Panc1 (cell line): ENCODE measurements at regions not wholly inside any gene's neighbourhood (a gene's known extent, or its start where the extent isn't known, plus 50 kb on each side); places are given as distances from the start of the nearest gene placed in this dataset.

Source experiments
- ATAC-seq: fragments of 200-7000 bp; cut with Tn5 transposase; 2 replicates; pipeline ENCODE4 v1.9.1; 2020; ENCODE audit warnings: mild to moderate bottlenecking, moderate library complexity
- BruUV-seq: library from RNA; stranded (reverse); fragments of 400-500 nt; replicated peaks from 2 replicates; lab custom pipeline; 2021; lab: Mats Ljungman, UMichigan
- CTCF ChIA-PET: fragments of 300-600 bp; sonication (Branson Sonifier 250); formaldehyde crosslinking; loops from one replicate; lab custom pipeline; 2022; ENCODE audit warnings: antibody characterized with exemption; lab: Charles Lee
- POLR2A ChIA-PET: fragments of 300-600 bp; sonication (Branson Sonifier 250); formaldehyde crosslinking; loops from one replicate; lab custom pipeline; 2022; ENCODE audit warnings: antibody characterized with exemption; lab: Charles Lee
- DNase-seq: peaks from one replicate; pipeline ENCODE4 v3.0.0-alpha.2; 2010; ENCODE audit warnings: low read depth, low spot score
- H3K27ac ChIP-seq: 2 replicates; pipeline ENCODE4 v1.5.1; 2011; ENCODE audit warnings: mild to moderate bottlenecking, low read length, inconsistent platforms
- H3K27me3 ChIP-seq: fragments of 200-500 bp; sonication (Bioruptor generic); 2 replicates; pipeline ENCODE4 v1.6.0; 2014; ENCODE audit warnings: low read length, inconsistent platforms; ENCODE audit not compliant: control insufficient read depth, insufficient read depth
- H3K36me3 ChIP-seq: fragments of 200-500 bp; sonication (Bioruptor generic); 2 replicates; pipeline ENCODE4 v1.5.1; 2014; ENCODE audit warnings: inconsistent platforms, mild to moderate bottlenecking, low read length, moderate library complexity; ENCODE audit not compliant: control insufficient read depth, insufficient read depth
- H3K4me1 ChIP-seq: 2 replicates; pipeline ENCODE4 v1.5.1; 2011; ENCODE audit warnings: inconsistent platforms, mild to moderate bottlenecking, low read length, moderate library complexity; ENCODE audit not compliant: control insufficient read depth, insufficient read depth
- H3K4me3 ChIP-seq, 2 experiments: 2 replicates each; pipeline ENCODE4 v1.5.1; 2011 to 2012; ENCODE audit warnings: low read depth in 2 of 2, low read length in 2 of 2, mild to moderate bottlenecking in 2 of 2, inconsistent platforms in 1 of 2, moderate library complexity in 1 of 2
- H3K9me3 ChIP-seq: fragments of 200-500 bp; sonication (Bioruptor generic); 2 replicates; pipeline ENCODE4 v1.5.1; 2014; ENCODE audit warnings: low read depth, mild to moderate bottlenecking, inconsistent platforms, low read length, moderate library complexity; ENCODE audit not compliant: control insufficient read depth, insufficient read depth
- POLR2AphosphoS5 ChIP-seq: IDR thresholded peaks from 2 replicates; pipeline ENCODE4 v1.6.1; 2012; ENCODE audit warnings: mild to moderate bottlenecking, low read depth, low read length, moderate library complexity
- SIN3A ChIP-seq: IDR thresholded peaks from 2 replicates; pipeline ENCODE4 v1.6.1; 2012; ENCODE audit warnings: low read depth, mild to moderate bottlenecking, low read length, moderate library complexity, borderline replicate concordance; ENCODE audit not compliant: insufficient read depth
- TCF7L2 ChIP-seq: IDR thresholded peaks from 2 replicates; pipeline ENCODE4 v1.6.1; 2011; ENCODE audit warnings: mild to moderate bottlenecking, low read depth, low read length, inconsistent platforms
- in situ Hi-C: cut with HindIII; loops from 2 replicates; pipeline ENCODE4 v1.10.0; 2016; ENCODE audit warnings: low sequenced_read_pairs, low pct_unique_long_range_greater_than_20kb
- intact Hi-C: fragments of 100-400 bp; cut with micrococcal nuclease; formaldehyde crosslinking; loops from one replicate; pipeline ENCODE4 v1.10.0; 2022; ENCODE audit not compliant: unreplicated experiment
- TF ChIP-seq, protein P1 (sequence below): fragments of 450-650 bp; IDR thresholded peaks from 2 replicates; pipeline ENCODE4 v1.5.1; 2017; ENCODE audit warnings: mild to moderate bottlenecking
- TF ChIP-seq, protein P2 (sequence below), 2 experiments: IDR thresholded peaks; 2 replicates each; pipeline ENCODE4 v1.6.1; 2011 to 2012; ENCODE audit warnings: low read depth in 2 of 2, control low read depth in 1 of 2, low read length in 1 of 2, mild to moderate bottlenecking in 1 of 2, moderate library complexity in 1 of 2; ENCODE audit not compliant: insufficient read depth in 1 of 2

DNA sequence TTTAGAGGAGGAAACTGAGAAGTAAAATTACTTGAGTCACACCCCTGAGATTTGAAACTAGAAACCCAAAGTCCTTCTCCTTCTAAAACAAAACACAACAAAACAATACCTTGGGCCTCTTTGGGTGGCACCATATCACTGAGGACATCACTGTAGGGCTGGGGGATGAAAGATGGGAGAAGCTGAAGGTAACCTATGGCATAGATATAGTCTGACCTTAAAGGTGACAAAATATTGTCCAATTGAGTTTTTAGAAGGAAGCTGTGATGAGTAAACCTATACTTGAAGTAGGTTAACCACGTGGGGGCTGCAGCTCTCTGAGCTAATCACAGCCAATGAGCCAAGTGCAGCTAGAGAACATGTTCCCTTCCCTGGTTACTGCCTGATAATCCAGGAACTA is 167.4 kb upstream of the CD180 start:
- ATAC-seq (no peak), DNase-seq (no peak)
- in situ Hi-C loops (no loop called here), intact Hi-C loops (no loop called here)
- no peak overlapping the region for H3K4me3 ChIP-seq
- no peaks in the 10 kb centered on the region for H3K36me3 ChIP-seq
- H3K27me3 ChIP-seq = no peaks in the 10 kb centered on the region
- CTCF ChIA-PET = no interaction called here
- no peaks in the 10 kb centered on the region for H3K4me1 ChIP-seq
- POLR2A ChIA-PET = no interaction called here
- H3K27ac ChIP-seq = no peak overlapping the region
- H3K9me3 ChIP-seq = no peaks in the 10 kb centered on the region
- BruUV-seq = no TSS peak
- TF ChIP-seq SIN3A (no peak), POLR2AphosphoS5 (no peak), TCF7L2 (no peak)
- TF ChIP-seq, protein P1, sequence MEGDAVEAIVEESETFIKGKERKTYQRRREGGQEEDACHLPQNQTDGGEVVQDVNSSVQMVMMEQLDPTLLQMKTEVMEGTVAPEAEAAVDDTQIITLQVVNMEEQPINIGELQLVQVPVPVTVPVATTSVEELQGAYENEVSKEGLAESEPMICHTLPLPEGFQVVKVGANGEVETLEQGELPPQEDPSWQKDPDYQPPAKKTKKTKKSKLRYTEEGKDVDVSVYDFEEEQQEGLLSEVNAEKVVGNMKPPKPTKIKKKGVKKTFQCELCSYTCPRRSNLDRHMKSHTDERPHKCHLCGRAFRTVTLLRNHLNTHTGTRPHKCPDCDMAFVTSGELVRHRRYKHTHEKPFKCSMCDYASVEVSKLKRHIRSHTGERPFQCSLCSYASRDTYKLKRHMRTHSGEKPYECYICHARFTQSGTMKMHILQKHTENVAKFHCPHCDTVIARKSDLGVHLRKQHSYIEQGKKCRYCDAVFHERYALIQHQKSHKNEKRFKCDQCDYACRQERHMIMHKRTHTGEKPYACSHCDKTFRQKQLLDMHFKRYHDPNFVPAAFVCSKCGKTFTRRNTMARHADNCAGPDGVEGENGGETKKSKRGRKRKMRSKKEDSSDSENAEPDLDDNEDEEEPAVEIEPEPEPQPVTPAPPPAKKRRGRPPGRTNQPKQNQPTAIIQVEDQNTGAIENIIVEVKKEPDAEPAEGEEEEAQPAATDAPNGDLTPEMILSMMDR = no peak
- TF ChIP-seq, protein P2, sequence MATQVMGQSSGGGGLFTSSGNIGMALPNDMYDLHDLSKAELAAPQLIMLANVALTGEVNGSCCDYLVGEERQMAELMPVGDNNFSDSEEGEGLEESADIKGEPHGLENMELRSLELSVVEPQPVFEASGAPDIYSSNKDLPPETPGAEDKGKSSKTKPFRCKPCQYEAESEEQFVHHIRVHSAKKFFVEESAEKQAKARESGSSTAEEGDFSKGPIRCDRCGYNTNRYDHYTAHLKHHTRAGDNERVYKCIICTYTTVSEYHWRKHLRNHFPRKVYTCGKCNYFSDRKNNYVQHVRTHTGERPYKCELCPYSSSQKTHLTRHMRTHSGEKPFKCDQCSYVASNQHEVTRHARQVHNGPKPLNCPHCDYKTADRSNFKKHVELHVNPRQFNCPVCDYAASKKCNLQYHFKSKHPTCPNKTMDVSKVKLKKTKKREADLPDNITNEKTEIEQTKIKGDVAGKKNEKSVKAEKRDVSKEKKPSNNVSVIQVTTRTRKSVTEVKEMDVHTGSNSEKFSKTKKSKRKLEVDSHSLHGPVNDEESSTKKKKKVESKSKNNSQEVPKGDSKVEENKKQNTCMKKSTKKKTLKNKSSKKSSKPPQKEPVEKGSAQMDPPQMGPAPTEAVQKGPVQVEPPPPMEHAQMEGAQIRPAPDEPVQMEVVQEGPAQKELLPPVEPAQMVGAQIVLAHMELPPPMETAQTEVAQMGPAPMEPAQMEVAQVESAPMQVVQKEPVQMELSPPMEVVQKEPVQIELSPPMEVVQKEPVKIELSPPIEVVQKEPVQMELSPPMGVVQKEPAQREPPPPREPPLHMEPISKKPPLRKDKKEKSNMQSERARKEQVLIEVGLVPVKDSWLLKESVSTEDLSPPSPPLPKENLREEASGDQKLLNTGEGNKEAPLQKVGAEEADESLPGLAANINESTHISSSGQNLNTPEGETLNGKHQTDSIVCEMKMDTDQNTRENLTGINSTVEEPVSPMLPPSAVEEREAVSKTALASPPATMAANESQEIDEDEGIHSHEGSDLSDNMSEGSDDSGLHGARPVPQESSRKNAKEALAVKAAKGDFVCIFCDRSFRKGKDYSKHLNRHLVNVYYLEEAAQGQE (IDR thresholded peaks at IDR 0.05; ENCODE audit: insufficient read depth in 1 of 2, low read depth in 2 of 2, low read length in 1 of 2) = no peak

DNA sequence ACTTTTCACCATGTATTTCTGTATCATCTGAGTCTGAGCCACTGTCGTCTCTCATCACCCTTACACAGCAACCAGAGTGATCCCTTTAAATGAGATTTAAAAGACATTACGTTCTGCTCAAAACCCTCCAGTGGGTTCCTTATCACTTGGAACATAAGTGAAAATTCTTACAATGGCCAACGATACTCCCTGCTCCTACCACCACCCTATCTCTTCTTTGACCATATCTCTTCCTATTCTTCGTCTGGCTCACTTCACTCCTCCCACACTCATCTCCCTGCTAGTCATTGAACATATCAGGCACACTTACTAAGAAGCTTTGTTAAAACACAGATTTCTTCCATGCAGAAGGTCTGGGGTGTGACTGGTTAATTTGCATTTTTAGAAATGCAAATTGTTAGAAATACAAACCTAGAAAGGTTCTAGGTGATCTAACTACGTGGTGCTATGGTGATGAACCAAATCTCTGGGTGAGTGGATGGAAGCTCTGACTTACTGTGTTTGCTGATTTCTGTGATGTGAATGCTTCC is 166.6 kb upstream of the CD180 start:
- Histone ChIP-seq H3K36me3 (no peaks in the 10 kb centered on the region), H3K4me3 (no peak overlapping the region), H3K9me3 (no peaks in the 10 kb centered on the region), H3K27me3 (no peaks in the 10 kb centered on the region), H3K4me1 (no peaks in the 10 kb centered on the region), H3K27ac (no peak overlapping the region)
- BruUV-seq = no TSS peak
- no peak for ATAC-seq
- DNase-seq = no peak
- POLR2A ChIA-PET = no interaction called here
- intact Hi-C loops = no loop called here
- CTCF ChIA-PET = no interaction called here
- TF ChIP-seq TCF7L2 (no peak), POLR2AphosphoS5 (no peak), SIN3A (no peak)
- TF ChIP-seq, protein P1 = no peak
- TF ChIP-seq, protein P2 (IDR thresholded peaks at IDR 0.05; ENCODE audit: insufficient read depth in 1 of 2, low read depth in 2 of 2, low read length in 1 of 2) = no peak
- in situ Hi-C loops = no loop called here
